Neural progenitor cell (in vitro differentiated cells): ENCODE measurements at regions not wholly inside any gene's neighbourhood (a gene's known extent, or its start where the extent isn't known, plus 50 kb on each side); places are given as distances from the start of the nearest gene placed in this dataset.

Source experiments
- CTCF ChIP-seq: fragments of 200-600 bp; sonication (generic); IDR thresholded peaks from 2 replicates; pipeline ENCODE4 v1.5.1; 2017; ENCODE audit warnings: antibody characterized with exemption, mild to moderate bottlenecking
- EZH2 ChIP-seq: fragments of 200-600 bp; sonication (generic); IDR thresholded peaks from 2 replicates; pipeline ENCODE4 v1.6.1; 2017; ENCODE audit warnings: antibody characterized with exemption, mild to moderate bottlenecking, moderate library complexity
- EZH2phosphoT487 ChIP-seq: fragments of 200-600 bp; sonication (generic); IDR thresholded peaks from 2 replicates; pipeline ENCODE4 v1.6.1; 2017; ENCODE audit warnings: antibody characterized with exemption

DNA sequence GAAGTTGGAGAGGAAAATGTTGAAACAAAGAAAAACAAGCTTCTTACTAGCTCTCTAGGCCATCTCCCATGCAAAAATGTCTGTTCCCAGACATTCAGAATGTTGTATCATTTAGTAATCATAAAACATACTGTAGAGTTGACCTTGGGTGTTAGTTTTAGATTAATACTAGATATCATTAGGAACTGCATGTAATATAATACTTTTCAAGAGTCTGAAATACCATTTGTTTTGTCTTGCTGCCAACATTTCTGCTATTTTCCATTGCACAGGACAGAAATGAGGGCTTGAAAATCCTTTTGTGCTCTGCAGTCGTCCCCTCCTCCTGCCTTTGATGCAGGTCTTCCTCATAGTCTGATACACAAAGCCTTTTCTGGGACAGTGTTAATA lies 89.5 kb upstream of the RBMS1 start:
- no peak for TF ChIP-seq CTCF
- TF ChIP-seq EZH2: no peak
- no peak for TF ChIP-seq EZH2phosphoT487
